ENCODE measurements at regions not wholly inside any gene's neighbourhood (a gene's known extent, or its start where the extent isn't known, plus 50 kb on each side); places are given as distances from the start of the nearest gene placed in this dataset.
"Not testable (repeated sequence)": the region's sequence is repeated elsewhere in the genome, so short reads cannot be mapped to it uniquely, and the experiment has no call there.

- H3K4me1 ChIP-seq, result peaks cover 0 to 38% (median 9%) of the 10 kb centered on the region in 3 donors
- 28 to 55% methylated on average over 3 of the region's 3 CpGs for WGBS, 2 donors
Measured at GRCh38 chr6:12355354-12355753, 65.2 kb downstream of the EDN1 start.

GRCh38 chr6:12356431-12356830 lies 66.3 kb downstream of the EDN1 start:
- Histone ChIP-seq H3K27me3 (no peaks in the 10 kb centered on the region), H3K27ac (no peak overlapping the region), H3K4me3 (no peak overlapping the region), H3K36me3 (no peaks in the 10 kb centered on the region), H3K9me3 (peaks cover 0 to 11% (median 5%) of the 10 kb centered on the region in 3 donors), H3K4me1 (peaks cover 0 to 38% (median 9%) of the 10 kb centered on the region in 3 donors)
- 81 to 91% methylated on average over 3 of the region's 3 CpGs for WGBS, 2 donors
- TF ChIP-seq CTCF (IDR thresholded peaks at IDR 0.05) (no peak), POLR2A (IDR thresholded peaks at IDR 0.05) (no peak)
- no peak for DNase-seq
- intact Hi-C loops (cut with DNase I), result no loop called here

More at GRCh38 chr6:12355354-12355753, 65.2 kb downstream of the EDN1 start:
- DNase-seq, result no peak
- Histone ChIP-seq H3K36me3 (no peaks in the 10 kb centered on the region), H3K4me3 (no peak overlapping the region), H3K27ac (peak overlapping the region; percentile 37 to 85 (median 59)), H3K9me3 (peaks cover 0 to 17% (median 7%) of the 10 kb centered on the region in 3 donors), H3K27me3 (no peaks in the 10 kb centered on the region)
- intact Hi-C loops (cut with DNase I), result no loop called here
- TF ChIP-seq POLR2A (IDR thresholded peaks at IDR 0.05) (no peak), CTCF (IDR thresholded peaks at IDR 0.05) (no peak)

- Histone ChIP-seq H3K27me3 (no peaks in the 10 kb centered on the region), H3K27ac (no peak overlapping the region), H3K4me3 (no peak overlapping the region), H3K9me3 (peaks cover 0 to 4% (median 0%) of the 10 kb centered on the region in 3 donors), H3K4me1 (peaks cover 0 to 38% (median 9%) of the 10 kb centered on the region in 3 donors), H3K36me3 (no peaks in the 10 kb centered on the region)
- no peak for DNase-seq
- TF ChIP-seq CTCF (IDR thresholded peaks at IDR 0.05), result no peak
- no peak for TF ChIP-seq POLR2A (IDR thresholded peaks at IDR 0.05)
- intact Hi-C loops (cut with DNase I), result no loop called here
- WGBS, 2 donors, result 54 to 79% methylated on average over 11 of the region's 11 CpGs
Measured at GRCh38 chr6:12356983-12357972, 67.1 kb downstream of the EDN1 start.

GRCh38 chr6:12359036-12359435 lies 68.9 kb downstream of the EDN1 start:
- H3K4me3 ChIP-seq, result no peak overlapping the region
- TF ChIP-seq CTCF (IDR thresholded peaks at IDR 0.05), result no peak
- TF ChIP-seq POLR2A (IDR thresholded peaks at IDR 0.05), result no peak
- no peak for DNase-seq
- intact Hi-C loops (cut with DNase I), result no loop called here
- H3K27ac ChIP-seq, result no peak overlapping the region
- H3K36me3 ChIP-seq, result no peaks in the 10 kb centered on the region
- 64 to 67% methylated on average over 3 of the region's 3 CpGs for whole genome bisulfite sequencing, 2 donors
- no peaks in the 10 kb centered on the region for H3K27me3 ChIP-seq
- peaks cover 0 to 31% (median 5%) of the 10 kb centered on the region in 3 donors for H3K4me1 ChIP-seq
- no peaks in the 10 kb centered on the region for H3K9me3 ChIP-seq

GRCh38 chr6:12361042-12361765 lies 71.0 kb downstream of the EDN1 start:
- no peak overlapping the region for H3K27ac ChIP-seq
- H3K9me3 ChIP-seq, result no peaks in the 10 kb centered on the region
- no peaks in the 10 kb centered on the region for H3K36me3 ChIP-seq
- intact Hi-C loops (cut with DNase I), result no loop called here
- no peak overlapping the region for H3K4me3 ChIP-seq
- TF ChIP-seq POLR2A (IDR thresholded peaks at IDR 0.05), result no peak
- no peak for TF ChIP-seq CTCF (IDR thresholded peaks at IDR 0.05)
- peaks cover 0 to 9% (median 3%) of the 10 kb centered on the region in 3 donors for H3K4me1 ChIP-seq
- DNase-seq, result no peak
- H3K27me3 ChIP-seq, result no peaks in the 10 kb centered on the region
- WGBS, 2 donors, result 86 to 88% methylated on average over 2 of the region's 2 CpGs

- H3K27ac ChIP-seq; H3K9me3 ChIP-seq; H3K4me3 ChIP-seq; H3K36me3 ChIP-seq; H3K4me1 ChIP-seq; intact Hi-C loops (cut with DNase I); DNase-seq; H3K27me3 ChIP-seq: not testable (repeated sequence)
- WGBS, 2 donors, result 94 to 95% methylated on average over 6 of the region's 6 CpGs
Measured at GRCh38 chr6:12363277-12363650, 73.1 kb downstream of the EDN1 start.

Data from esophagus squamous epithelium (tissue), 5 donors.